ENCODE measurements at regions not wholly inside any gene's neighbourhood (a gene's known extent, or its start where the extent isn't known, plus 50 kb on each side); places are given as distances from the start of the nearest gene placed in this dataset.

DNA sequence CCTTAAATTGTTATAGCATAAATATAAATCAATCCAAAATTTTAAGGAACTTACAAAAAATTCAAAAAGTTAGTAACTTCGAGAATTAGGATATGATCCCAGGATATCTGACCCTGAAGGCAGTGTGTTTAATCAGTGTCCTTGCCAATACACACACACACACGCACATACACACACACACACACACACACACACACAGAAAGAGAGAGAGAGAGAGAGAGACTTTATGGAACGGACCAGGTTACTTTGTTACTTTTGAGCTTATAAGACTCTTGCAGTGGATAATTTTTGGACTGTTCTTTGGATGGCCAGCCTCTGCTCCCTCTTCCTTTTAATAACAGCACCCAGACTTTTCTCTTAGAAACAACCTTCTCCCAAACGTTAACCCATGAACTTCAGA is 322.9 kb downstream of the NFIB start:
- no peak for TF ChIP-seq POLR2A (IDR thresholded peaks at IDR 0.05; ENCODE audit: low read depth, low read length)
- TF ChIP-seq POLR2AphosphoS5 (IDR thresholded peaks at IDR 0.05; ENCODE audit: low read depth, low read length) = no peak
- no peak for TF ChIP-seq TAF1 (IDR thresholded peaks at IDR 0.05; ENCODE audit: borderline replicate concordance, low read depth, low read length)

Data from GM12892 (cell line).